Lung (tissue), 11 donors: ENCODE measurements at regions not wholly inside any gene's neighbourhood (a gene's known extent, or its start where the extent isn't known, plus 50 kb on each side); places are given as distances from the start of the nearest gene placed in this dataset.

Experiments used
- ATAC-seq: fragments of 200-7000 bp; cut with Tn5 transposase; one replicate; pipeline ENCODE4 v1.9.1; 2020; ENCODE audit warnings: moderate number of reproducible peaks; ENCODE audit not compliant: insufficient read depth, low FRiP score
- DNase-seq, 3 donors: peaks; one replicate each; pipeline ENCODE4 v3.0.0-alpha.2; 2013 to 2017
- H3K27ac ChIP-seq, 2 donors: one replicate each; pipeline ENCODE4 v1.5.1; 2013; ENCODE audit warnings: mild to moderate bottlenecking in 2 of 2, moderate library complexity in 2 of 2, control low read depth in 1 of 2, inconsistent platforms in 1 of 2, low read depth in 1 of 2, low read length in 1 of 2
- H3K27me3 ChIP-seq, 3 donors: one replicate each; pipeline ENCODE4 v1.5.1; 2013; ENCODE audit warnings: low read length in 2 of 3; ENCODE audit not compliant: control insufficient read depth in 3 of 3, insufficient read depth in 3 of 3
- H3K36me3 ChIP-seq, 4 donors: one replicate each; pipeline ENCODE4 v1.5.1; 2013; ENCODE audit warnings: low read length in 4 of 4, mild to moderate bottlenecking in 1 of 4, moderate library complexity in 1 of 4; ENCODE audit not compliant: control insufficient read depth in 4 of 4, insufficient read depth in 4 of 4
- H3K4me1 ChIP-seq, 5 donors: one replicate each; pipeline ENCODE4 v1.5.1; 2013; ENCODE audit warnings: low read length in 5 of 5, mild to moderate bottlenecking in 2 of 5, moderate library complexity in 1 of 5; ENCODE audit not compliant: control insufficient read depth in 5 of 5, insufficient read depth in 5 of 5
- H3K4me3 ChIP-seq: one replicate; pipeline ENCODE4 v1.5.1; 2013; ENCODE audit warnings: mild to moderate bottlenecking, control low read depth, moderate library complexity
- H3K9ac ChIP-seq, 2 donors: one replicate each; pipeline ENCODE4 v1.5.1; 2013; ENCODE audit warnings: low read length in 2 of 2, control low read depth in 1 of 2; ENCODE audit not compliant: insufficient read depth in 1 of 2
- H3K9me3 ChIP-seq, 4 donors: one replicate each; pipeline ENCODE4 v1.5.1; 2013; ENCODE audit warnings: low read length in 3 of 4, mild to moderate bottlenecking in 1 of 4, moderate library complexity in 1 of 4; ENCODE audit not compliant: control insufficient read depth in 4 of 4, insufficient read depth in 3 of 4
- WGBS, 2 donors: extraction: QIAGEN DNeasy Blood & Tissue Kit; methylation state at CpG; one replicate each; pipeline ENCODE4 v1.1.7; 2013; 5-methylcytosine and 5-hydroxymethylcytosine counted together
- TF ChIP-seq, protein P1 (sequence below): IDR thresholded peaks from 2 replicates; pipeline ENCODE4 v1.5.1; 2012; ENCODE audit warnings: mild to moderate bottlenecking; ENCODE audit errors: control extremely low read depth, extremely low read depth
- donor health status: control.
- donor health status: control.
- donor health status: Bipolar disorder and iron deficiency.
- donor health status: healthy.
- donor health status: DM: yes; HTN: yes; CAD: no.

DNA sequence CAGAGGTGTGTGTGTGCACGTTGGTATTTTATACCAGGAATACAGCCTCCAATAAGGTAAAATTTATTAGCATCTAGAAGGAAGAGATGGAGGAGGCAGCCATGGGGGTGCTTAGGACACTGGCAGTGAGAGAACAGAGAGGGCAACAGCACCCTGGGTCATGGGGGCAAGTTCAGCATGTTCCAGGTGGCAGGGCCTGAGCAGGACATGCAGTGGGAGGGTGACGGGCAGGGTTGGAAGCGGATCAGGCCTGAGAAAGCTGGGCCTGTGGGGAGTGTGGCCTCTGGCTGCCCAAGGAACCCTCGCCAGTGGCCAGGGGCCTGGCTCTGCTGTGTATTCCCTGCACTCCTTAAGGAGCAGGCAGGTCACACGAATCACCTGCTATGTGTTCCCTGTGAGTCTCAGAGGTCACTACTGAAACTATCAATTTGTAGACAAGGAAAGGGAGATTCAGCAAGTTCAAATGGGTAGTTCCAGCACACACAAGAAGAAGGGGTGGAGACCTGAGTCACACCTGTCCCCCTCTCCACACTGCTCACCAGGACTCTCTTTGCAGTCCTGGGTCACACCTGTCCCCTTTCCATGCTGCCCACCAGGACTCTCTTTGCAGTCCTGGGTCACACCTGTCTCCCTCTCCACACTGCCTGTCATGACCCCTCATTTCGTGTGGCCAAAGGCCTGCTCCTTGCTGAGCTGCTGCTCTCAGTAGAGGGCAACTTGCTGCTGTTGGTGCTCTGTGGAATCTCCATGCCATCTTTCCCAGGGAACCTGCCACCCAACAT, 463.9 kb upstream of the HS6ST1 start:
- DNase-seq (no peak), ATAC-seq (no peak)
- no peaks in the 10 kb centered on the region for H3K36me3 ChIP-seq
- peaks cover 0 to 3% (median 0%) of the 10 kb centered on the region in 5 donors for H3K4me1 ChIP-seq
- H3K9me3 ChIP-seq: peaks cover 0 to 5% (median 0%) of the 10 kb centered on the region in 4 donors
- TF ChIP-seq, protein P1, sequence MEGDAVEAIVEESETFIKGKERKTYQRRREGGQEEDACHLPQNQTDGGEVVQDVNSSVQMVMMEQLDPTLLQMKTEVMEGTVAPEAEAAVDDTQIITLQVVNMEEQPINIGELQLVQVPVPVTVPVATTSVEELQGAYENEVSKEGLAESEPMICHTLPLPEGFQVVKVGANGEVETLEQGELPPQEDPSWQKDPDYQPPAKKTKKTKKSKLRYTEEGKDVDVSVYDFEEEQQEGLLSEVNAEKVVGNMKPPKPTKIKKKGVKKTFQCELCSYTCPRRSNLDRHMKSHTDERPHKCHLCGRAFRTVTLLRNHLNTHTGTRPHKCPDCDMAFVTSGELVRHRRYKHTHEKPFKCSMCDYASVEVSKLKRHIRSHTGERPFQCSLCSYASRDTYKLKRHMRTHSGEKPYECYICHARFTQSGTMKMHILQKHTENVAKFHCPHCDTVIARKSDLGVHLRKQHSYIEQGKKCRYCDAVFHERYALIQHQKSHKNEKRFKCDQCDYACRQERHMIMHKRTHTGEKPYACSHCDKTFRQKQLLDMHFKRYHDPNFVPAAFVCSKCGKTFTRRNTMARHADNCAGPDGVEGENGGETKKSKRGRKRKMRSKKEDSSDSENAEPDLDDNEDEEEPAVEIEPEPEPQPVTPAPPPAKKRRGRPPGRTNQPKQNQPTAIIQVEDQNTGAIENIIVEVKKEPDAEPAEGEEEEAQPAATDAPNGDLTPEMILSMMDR: no peak
- 86 to 87% methylated on average over 6 of the region's 6 CpGs for WGBS, 2 donors
- H3K4me3 ChIP-seq: no peak overlapping the region
- H3K9ac ChIP-seq: no peak overlapping the region
- H3K27me3 ChIP-seq: no peaks in the 10 kb centered on the region
- H3K27ac ChIP-seq: no peak overlapping the region

DNA sequence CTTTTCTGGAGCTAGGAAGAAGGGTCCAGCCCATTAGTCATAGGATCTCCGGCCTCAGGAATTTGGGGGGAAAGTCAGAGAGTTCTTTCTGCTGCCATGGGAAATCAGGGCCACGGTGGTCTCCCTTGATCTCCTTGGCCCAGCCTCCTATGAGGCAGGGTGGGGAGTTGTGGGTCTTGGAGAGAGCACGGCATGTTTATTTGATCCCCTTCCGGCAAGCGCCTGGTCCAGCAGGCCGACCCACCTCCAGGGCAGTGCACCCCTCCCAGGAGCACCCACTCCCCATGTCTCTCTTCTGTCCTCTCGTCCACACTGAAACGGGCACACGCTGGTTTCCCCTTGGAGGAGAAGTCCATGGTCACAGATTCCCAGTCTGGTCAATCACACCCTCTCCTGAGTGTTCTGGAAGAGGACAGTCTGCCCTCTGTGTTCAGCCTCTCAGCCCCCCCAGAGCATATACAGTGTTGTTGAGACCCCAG, 464.6 kb upstream of the HS6ST1 start:
- Histone ChIP-seq H3K9me3 (peaks cover 0 to 5% (median 0%) of the 10 kb centered on the region in 4 donors), H3K9ac (no peak overlapping the region), H3K27ac (no peak overlapping the region), H3K4me3 (no peak overlapping the region), H3K27me3 (no peaks in the 10 kb centered on the region), H3K4me1 (peaks cover 0 to 3% (median 0%) of the 10 kb centered on the region in 5 donors), H3K36me3 (no peaks in the 10 kb centered on the region)
- DNase-seq (no peak), ATAC-seq (no peak)
- WGBS, 2 donors: 93 to 95% methylated on average over 9 of the region's 9 CpGs
- TF ChIP-seq, protein P1: no peak

DNA sequence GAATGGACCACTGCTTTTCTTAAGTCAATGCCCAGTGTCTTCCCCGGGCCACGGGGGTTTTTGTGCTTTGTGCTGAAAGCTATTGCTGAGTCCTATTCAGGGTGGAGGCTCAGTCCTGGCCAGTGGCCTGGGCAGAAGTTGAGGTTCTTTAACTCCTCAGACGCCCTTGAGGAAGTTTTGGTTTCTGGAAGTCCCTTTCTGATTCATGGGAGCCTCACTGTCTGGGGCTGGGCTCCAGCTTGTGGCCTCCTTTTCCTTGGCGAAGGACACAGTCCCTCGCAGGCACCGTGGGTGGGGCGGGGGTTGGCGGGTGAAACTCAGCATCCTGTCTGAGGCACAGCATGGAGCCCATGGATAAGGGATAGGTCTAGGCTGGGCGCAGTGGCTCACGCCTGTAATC, 465.2 kb upstream of the HS6ST1 start:
- TF ChIP-seq, protein P1: no peak
- H3K36me3 ChIP-seq: no peaks in the 10 kb centered on the region
- no peaks in the 10 kb centered on the region for H3K27me3 ChIP-seq
- WGBS, 2 donors: 83 to 85% methylated on average over 10 of the region's 10 CpGs
- no peak overlapping the region for H3K4me3 ChIP-seq
- DNase-seq (no peak), ATAC-seq (no peak)
- H3K27ac ChIP-seq: no peak overlapping the region
- no peak overlapping the region for H3K9ac ChIP-seq
- H3K4me1 ChIP-seq: peaks cover 0 to 3% (median 0%) of the 10 kb centered on the region in 5 donors
- peaks cover 0 to 5% (median 0%) of the 10 kb centered on the region in 4 donors for H3K9me3 ChIP-seq
